AG09319 (cell line): ENCODE measurements at regions not wholly inside any gene's neighbourhood (a gene's known extent, or its start where the extent isn't known, plus 50 kb on each side); places are given as distances from the start of the nearest gene placed in this dataset.

Experiments
- DNase-seq: peaks from one replicate; pipeline ENCODE4 v3.0.0-alpha.2; 2010; ENCODE audit warnings: low read depth; ENCODE audit errors: extremely low read depth
- TF ChIP-seq, protein P1 (sequence below): IDR thresholded peaks from 2 replicates; pipeline ENCODE4 v1.5.1; 2011; ENCODE audit warnings: low read depth, mild to moderate bottlenecking, inconsistent platforms, low read length, moderate library complexity

DNA sequence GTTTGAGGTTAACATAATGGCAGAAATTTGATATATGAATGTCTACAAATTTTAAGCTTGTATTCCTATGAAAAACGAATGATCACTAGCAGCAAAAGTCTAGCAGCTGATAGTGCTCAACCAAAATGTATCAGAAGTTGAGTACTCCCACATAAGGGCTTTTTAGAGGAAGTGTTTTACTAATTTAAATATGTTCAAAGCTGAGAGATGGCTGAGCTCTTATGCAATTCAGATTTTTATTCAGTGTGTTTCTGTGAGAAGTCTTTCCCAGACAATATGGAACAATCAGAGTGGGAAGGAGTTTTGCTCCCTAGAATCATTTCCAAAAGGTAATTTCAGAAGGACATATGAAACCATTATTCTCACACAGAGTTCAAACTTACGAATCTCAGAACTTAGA lies 327.0 kb downstream of the ZPLD1 start:
- TF ChIP-seq, protein P1, sequence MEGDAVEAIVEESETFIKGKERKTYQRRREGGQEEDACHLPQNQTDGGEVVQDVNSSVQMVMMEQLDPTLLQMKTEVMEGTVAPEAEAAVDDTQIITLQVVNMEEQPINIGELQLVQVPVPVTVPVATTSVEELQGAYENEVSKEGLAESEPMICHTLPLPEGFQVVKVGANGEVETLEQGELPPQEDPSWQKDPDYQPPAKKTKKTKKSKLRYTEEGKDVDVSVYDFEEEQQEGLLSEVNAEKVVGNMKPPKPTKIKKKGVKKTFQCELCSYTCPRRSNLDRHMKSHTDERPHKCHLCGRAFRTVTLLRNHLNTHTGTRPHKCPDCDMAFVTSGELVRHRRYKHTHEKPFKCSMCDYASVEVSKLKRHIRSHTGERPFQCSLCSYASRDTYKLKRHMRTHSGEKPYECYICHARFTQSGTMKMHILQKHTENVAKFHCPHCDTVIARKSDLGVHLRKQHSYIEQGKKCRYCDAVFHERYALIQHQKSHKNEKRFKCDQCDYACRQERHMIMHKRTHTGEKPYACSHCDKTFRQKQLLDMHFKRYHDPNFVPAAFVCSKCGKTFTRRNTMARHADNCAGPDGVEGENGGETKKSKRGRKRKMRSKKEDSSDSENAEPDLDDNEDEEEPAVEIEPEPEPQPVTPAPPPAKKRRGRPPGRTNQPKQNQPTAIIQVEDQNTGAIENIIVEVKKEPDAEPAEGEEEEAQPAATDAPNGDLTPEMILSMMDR = no peak
- no peak for DNase-seq

DNA sequence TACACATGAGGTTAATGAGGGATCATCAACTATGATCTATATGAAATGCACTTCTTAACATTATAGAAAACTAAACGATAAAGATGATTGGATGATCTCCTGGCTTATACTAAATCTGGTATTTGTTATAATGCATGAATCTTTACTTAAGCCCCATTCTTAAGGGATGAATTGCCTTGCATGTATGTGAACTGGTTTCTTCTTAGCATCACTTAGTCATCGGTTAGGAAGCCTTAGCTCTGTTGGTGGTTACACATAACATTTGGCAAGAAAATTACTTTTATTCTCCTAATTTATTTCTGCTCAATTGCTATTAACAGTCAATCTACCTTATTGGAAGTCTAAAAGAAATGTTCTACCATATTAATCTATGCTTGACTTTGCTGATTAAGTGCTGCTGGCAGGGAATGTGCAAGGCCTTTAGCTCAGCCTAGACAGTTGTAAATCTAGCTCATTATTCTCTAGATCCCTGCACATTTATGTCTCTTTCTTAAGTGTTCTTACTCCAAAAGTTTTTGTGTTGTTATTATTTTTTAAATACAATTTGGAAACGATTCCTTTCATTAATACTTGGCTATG lies 356.0 kb downstream of the ZPLD1 start:
- DNase-seq = no peak
- TF ChIP-seq, protein P1 = no peak

DNA sequence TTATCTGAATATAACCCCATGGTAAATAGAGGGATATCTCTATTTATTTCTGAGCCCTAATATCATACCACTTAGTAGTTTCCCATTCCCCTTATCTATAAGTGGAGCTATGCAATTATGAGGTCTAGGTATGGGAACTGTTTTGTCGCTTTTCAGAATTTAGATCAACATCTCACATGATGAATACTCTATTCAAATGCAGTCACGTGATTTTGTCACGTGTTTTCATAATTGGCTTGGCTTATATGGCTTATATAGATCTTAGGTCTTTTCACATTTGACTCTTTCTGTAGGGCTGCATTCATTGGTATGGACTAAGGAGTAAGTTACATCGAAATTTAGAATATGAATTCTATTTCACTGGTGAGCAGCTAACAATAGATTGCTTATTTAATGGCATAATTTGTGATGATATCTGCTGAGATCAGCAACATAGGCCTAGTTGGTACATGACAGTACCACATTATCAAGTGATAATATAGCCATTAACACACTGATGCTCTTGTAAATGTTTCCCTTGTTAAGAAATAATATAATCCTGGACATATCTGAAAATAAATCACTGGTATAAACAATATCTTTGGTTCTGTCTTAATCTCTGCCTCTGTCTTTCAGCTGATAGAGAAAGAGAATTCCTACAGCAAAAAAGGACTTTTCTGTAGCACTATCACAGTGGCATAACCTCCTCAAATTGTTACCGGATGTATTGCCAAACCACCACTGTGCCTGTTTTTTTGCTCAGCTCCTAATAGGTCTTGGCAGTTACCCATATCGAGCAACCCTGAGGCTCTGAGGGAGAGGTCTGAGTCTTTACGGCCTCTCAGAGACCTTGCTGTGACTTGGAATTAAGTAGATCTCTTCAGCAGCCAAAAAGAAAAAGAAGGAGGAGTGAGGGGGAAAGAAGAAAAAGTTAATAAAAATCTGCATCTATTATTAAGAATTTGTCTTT lies 357.1 kb downstream of the ZPLD1 start:
- TF ChIP-seq, protein P1 = no peak
- DNase-seq = no peak

DNA sequence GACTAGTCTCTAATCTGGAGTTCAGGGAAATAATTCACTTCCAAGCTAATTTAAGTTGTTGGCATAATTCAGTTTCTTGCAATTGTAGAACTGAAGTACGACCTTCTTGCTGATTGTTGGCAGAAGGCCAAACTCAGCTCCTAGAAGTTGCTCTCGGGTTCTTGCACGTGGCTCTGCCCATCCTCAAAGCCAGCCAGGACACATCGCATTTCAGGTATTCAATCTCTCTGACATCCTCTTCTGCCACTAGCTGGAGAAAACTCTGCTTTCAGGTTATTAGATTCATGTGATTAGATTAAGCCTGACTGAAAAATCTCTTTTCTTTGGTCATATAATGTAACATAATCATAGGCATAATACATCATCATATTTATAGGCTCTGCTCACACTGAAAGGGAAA lies 362.0 kb downstream of the ZPLD1 start:
- DNase-seq = no peak
- TF ChIP-seq, protein P1 = no peak

DNA sequence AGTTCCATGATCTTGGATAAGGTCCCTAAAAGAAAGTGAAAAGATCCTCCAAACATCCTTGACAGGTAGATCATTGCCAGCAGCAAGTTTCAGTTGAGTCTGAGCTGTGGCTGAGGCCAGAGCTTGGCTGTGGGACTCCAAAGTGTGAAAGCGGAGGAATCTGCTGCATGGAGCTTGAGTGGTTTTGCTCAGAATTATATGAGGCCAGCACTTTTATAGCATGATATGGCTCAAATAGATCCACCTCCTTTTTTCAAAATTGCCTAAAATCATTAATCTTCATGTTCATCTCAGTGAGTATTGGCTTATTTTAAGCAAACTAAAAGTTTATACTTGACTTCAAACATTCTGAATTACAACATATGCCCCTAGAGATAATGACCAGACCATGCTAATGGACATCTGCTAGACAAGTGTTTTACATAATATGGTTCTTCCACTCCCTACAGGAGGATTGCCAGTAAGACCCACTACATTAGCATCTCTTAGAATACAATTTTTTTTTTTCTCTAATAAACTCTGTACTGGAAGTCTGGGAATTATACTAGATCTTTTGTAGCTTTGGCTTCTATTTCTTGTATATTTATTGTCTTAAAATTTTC lies 368.1 kb downstream of the ZPLD1 start:
- TF ChIP-seq, protein P1 = no peak
- DNase-seq = no peak

DNA sequence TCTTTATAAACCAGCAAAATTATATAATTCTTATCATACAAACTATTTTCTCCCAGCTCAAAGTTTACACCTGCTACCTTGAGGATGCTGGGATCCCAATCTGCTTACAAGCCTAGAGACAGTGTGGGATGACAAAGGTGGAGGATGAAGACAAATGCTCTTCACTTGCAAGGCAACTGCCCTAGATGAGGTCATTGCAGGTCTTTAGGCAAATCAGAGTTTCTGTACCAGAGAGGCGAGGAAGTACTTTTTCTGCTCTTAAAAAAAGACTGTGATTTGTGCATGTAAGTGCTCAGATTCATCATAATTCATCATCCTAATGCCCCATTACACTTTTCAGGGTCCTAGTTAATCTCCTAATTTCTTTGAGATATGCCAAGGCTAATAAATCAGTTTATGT lies 376.1 kb downstream of the ZPLD1 start:
- TF ChIP-seq, protein P1 = no peak

DNA sequence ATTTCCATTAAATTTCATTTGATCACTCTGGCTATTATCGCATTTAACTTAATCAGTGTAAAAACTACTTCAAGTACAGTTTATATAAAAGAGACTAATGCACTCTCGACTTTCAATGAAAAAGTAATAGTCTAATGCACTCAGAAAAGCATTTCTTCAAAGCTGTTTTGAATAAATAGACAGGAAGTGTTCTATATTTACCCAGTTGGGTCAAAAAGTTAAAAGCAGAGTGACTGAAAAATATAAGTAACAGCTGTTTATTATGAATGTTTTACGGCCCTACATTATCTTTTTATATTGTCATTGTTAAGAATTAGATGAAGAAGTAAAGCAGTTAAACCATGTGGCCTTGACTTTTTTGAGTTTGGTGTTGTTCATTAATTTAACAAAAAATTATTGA lies 391.8 kb downstream of the ZPLD1 start:
- TF ChIP-seq, protein P1 = no peak

More for the DNA sequence above, 376.1 kb downstream of the ZPLD1 start:
- DNase-seq = no peak

More for the DNA sequence above, 391.8 kb downstream of the ZPLD1 start:
- no peak for DNase-seq
